T-cell (primary cell): ENCODE measurements at regions not wholly inside any gene's neighbourhood (a gene's known extent, or its start where the extent isn't known, plus 50 kb on each side); places are given as distances from the start of the nearest gene placed in this dataset.

ENCODE experiments used
- ATAC-seq, 4 experiments: fragments of 200-7000 bp in 3 of 4; fragments of 150-1000 bp in 1 of 4; cut with Tn5 transposase; replicated peaks in 1 of 4; 1 replicate in 3 of 4; 2 replicates in 1 of 4; pipeline ENCODE4 v1.10.0; 2021; ENCODE audit warnings: moderate library complexity in 3 of 4, mild to moderate bottlenecking in 2 of 4, moderate number of reproducible peaks in 1 of 4
- CTCF ChIA-PET, 2 donors: fragments of 300-600 bp; sonication (Branson Sonifier 250); formaldehyde crosslinking; loops; one replicate each; lab custom pipeline; 2022; ENCODE audit warnings: antibody characterized with exemption in 2 of 2; lab: Charles Lee
- POLR2A ChIA-PET, 2 donors: fragments of 300-600 bp; sonication (Branson Sonifier 250); formaldehyde crosslinking; loops; one replicate each; lab custom pipeline; 2022; ENCODE audit warnings: antibody characterized with exemption in 2 of 2; lab: Charles Lee
- DNase-seq, 35 experiments: peaks; one replicate each; pipeline versions ENCODE4 v3.0.0 to v3.0.0-alpha.2; 2013 to 2023
- H3K27ac ChIP-seq: one replicate; pipeline ENCODE4 v1.5.1; 2013; ENCODE audit warnings: low read length
- H3K27me3 ChIP-seq, 2 experiments: replicated peaks in 1 of 2; 1 replicate in 1 of 2; 2 replicates in 1 of 2; pipeline versions ENCODE4 v1.6.1 to v1.7.0; 2013; ENCODE audit warnings: low read length in 1 of 2, mixed read lengths in 1 of 2; ENCODE audit not compliant: control insufficient read depth in 2 of 2, insufficient read depth in 2 of 2; ENCODE audit errors: extremely low read depth in 1 of 2
- H3K36me3 ChIP-seq, 2 donors: 1 replicate in 1 of 2; 2 replicates in 1 of 2; pipeline versions ENCODE4 v1.6.1 to v1.7.0; 2013; ENCODE audit warnings: low read length in 1 of 2; ENCODE audit not compliant: control insufficient read depth in 2 of 2, insufficient read depth in 1 of 2; ENCODE audit errors: extremely low read depth in 1 of 2
- H3K4me1 ChIP-seq, 2 experiments: 1 replicate in 1 of 2; 2 replicates in 1 of 2; pipeline versions ENCODE4 v1.6.1 to v1.7.0; 2013; ENCODE audit warnings: low read length in 2 of 2, mixed read lengths in 1 of 2; ENCODE audit not compliant: insufficient read depth in 2 of 2, control insufficient read depth in 1 of 2; ENCODE audit errors: extremely low read depth in 1 of 2
- H3K4me3 ChIP-seq, 2 donors: 1 replicate in 1 of 2; 2 replicates in 1 of 2; pipeline versions ENCODE4 v1.5.1 to v1.7.0; 2013; ENCODE audit warnings: mild to moderate bottlenecking in 2 of 2, low read length in 1 of 2, moderate library complexity in 1 of 2; ENCODE audit not compliant: control insufficient read depth in 1 of 2; ENCODE audit errors: extremely low read depth in 1 of 2
- H3K9me3 ChIP-seq: 2 replicates; pipeline ENCODE4 v1.7.0; 2013
- H3K27ac Mint-ChIP-seq, 2 donors: one replicate each; pipeline ENCODE4 v1.8.0; 2020 to 2021; ENCODE audit warnings: mild to moderate bottlenecking in 2 of 2, mixed read lengths in 2 of 2
- H3K27me3 Mint-ChIP-seq, 2 donors: one replicate each; pipeline ENCODE4 v1.8.0; 2021 to 2022; ENCODE audit warnings: mixed read lengths in 2 of 2
- H3K36me3 Mint-ChIP-seq: one replicate; pipeline ENCODE4 v1.8.0; 2021; ENCODE audit warnings: mixed read lengths
- H3K4me1 Mint-ChIP-seq, 3 donors: one replicate each; pipeline ENCODE4 v1.8.0; 2020 to 2022; ENCODE audit warnings: mixed read lengths in 3 of 3, mild to moderate bottlenecking in 1 of 3
- H3K4me3 Mint-ChIP-seq, 3 donors: one replicate each; pipeline ENCODE4 v1.8.0; 2020 to 2022; ENCODE audit warnings: mild to moderate bottlenecking in 3 of 3, mixed read lengths in 3 of 3, moderate library complexity in 3 of 3
- H3K9me3 Mint-ChIP-seq, 3 donors: one replicate each; pipeline ENCODE4 v1.8.0; 2020 to 2022; ENCODE audit warnings: mixed read lengths in 3 of 3
- WGBS: methylation state at CpG from one replicate; pipeline ENCODE4 v1.1.5; 2013; ENCODE audit warnings: missing lambda C conversion rate; ENCODE audit not compliant: insufficient coverage; 5-methylcytosine and 5-hydroxymethylcytosine counted together

GRCh38 chr19:20482721-20483120 lies 82.9 kb downstream of the ZNF737 start:
- H3K36me3 ChIP-seq, result no peaks in the 10 kb centered on the region
- H3K4me1 ChIP-seq, result peaks cover 0 to 14% of the 10 kb centered on the region in 2 experiments
- H3K4me3 ChIP-seq, result no peak overlapping the region
- Mint-ChIP-seq H3K36me3 (peaks cover 14% of the 10 kb centered on the region), H3K27ac (peak overlapping the region; percentile 72 to 80), H3K4me1 (peaks cover 6 to 20% (median 12%) of the 10 kb centered on the region in 3 donors), H3K27me3 (no peaks in the 10 kb centered on the region), H3K4me3 (no peak overlapping the region), H3K9me3 (peaks cover 30 to 64% (median 40%) of the 10 kb centered on the region in 3 donors)
- H3K27me3 ChIP-seq, result no peaks in the 10 kb centered on the region
- H3K9me3 ChIP-seq, result no peaks in the 10 kb centered on the region
- ChIA-PET POLR2A (no interaction called here), CTCF (no interaction called here)
- 58% methylated on average over 2 of the region's 2 CpGs for WGBS
- peak in 31 of 35 experiments; percentile 4 to 57 (median 26) for DNase-seq
- peak in 3 of 4 experiments; percentile 58 to 89 (median 79) for ATAC-seq
- H3K27ac ChIP-seq, result no peak overlapping the region

GRCh38 chr19:20481736-20482135 lies 83.8 kb downstream of the ZNF737 start:
- Histone ChIP-seq H3K9me3 (no peaks in the 10 kb centered on the region), H3K36me3 (no peaks in the 10 kb centered on the region), H3K4me1 (peaks cover 0 to 14% of the 10 kb centered on the region in 2 experiments), H3K27ac (no peak overlapping the region), H3K4me3 (no peak overlapping the region), H3K27me3 (no peaks in the 10 kb centered on the region)
- ATAC-seq (no peak), DNase-seq (no peak)
- Mint-ChIP-seq H3K27me3 (no peaks in the 10 kb centered on the region), H3K36me3 (peaks cover 18% of the 10 kb centered on the region), H3K4me3 (no peak overlapping the region), H3K4me1 (peaks cover 6 to 20% (median 12%) of the 10 kb centered on the region in 3 donors), H3K9me3 (peaks cover 39 to 67% (median 40%) of the 10 kb centered on the region in 3 donors), H3K27ac (no peak overlapping the region)
- CTCF ChIA-PET, result no interaction called here
- POLR2A ChIA-PET, result interaction anchor here in 1 of 2 donors (0.6 kb wide), 1 partner anchor 266 kb away, joined by 5 read pairs; no protein-coding TSS in a partner anchor
- WGBS, result 100% methylated on average over 1 of the region's 1 CpG

DNA sequence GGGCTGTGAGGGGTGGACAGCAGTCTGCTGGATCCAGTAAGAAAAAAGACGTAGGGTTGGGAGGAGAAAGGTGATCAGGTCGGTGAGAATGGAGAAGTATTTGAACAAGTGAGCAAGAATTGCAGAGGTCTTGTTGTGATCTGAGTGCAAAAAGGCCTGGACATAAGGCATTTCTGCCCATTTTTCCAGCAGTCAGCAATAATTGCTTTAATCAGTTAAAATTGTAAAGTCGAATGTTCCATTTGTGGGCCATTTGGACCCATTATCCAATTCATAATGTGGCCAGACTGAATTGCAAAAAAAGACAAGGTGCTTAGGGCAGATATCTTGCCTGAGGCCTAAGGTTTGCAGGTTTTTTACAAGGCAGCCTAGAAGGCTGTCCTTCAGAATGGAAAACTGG lies 86.1 kb downstream of the ZNF737 start:
- Mint-ChIP-seq H3K4me3 (no peak overlapping the region), H3K27ac (no peak overlapping the region), H3K9me3 (peaks cover 39 to 64% (median 43%) of the 10 kb centered on the region in 3 donors), H3K4me1 (peaks cover 6 to 20% (median 12%) of the 10 kb centered on the region in 3 donors), H3K27me3 (no peaks in the 10 kb centered on the region), H3K36me3 (peaks cover 13% of the 10 kb centered on the region)
- Histone ChIP-seq H3K9me3 (no peaks in the 10 kb centered on the region), H3K4me1 (peaks cover 0 to 14% of the 10 kb centered on the region in 2 experiments), H3K27ac (no peak overlapping the region), H3K27me3 (no peaks in the 10 kb centered on the region), H3K36me3 (no peaks in the 10 kb centered on the region), H3K4me3 (no peak overlapping the region)
- CTCF ChIA-PET, result no interaction called here
- ATAC-seq (no peak), DNase-seq (no peak)
- WGBS, result 85% methylated on average over 3 of the region's 3 CpGs
- POLR2A ChIA-PET, result no interaction called here

GRCh38 chr19:20478936-20479335 lies 86.6 kb downstream of the ZNF737 start:
- Mint-ChIP-seq H3K36me3 (peaks cover 9% of the 10 kb centered on the region), H3K27ac (no peak overlapping the region), H3K4me3 (no peak overlapping the region), H3K27me3 (no peaks in the 10 kb centered on the region), H3K9me3 (peaks cover 44 to 59% (median 44%) of the 10 kb centered on the region in 3 donors), H3K4me1 (peaks cover 6 to 20% (median 12%) of the 10 kb centered on the region in 3 donors)
- 92% methylated on average over 3 of the region's 3 CpGs for WGBS
- no peak for DNase-seq
- ChIA-PET POLR2A (no interaction called here), CTCF (no interaction called here)
- Histone ChIP-seq H3K36me3 (no peaks in the 10 kb centered on the region), H3K9me3 (no peaks in the 10 kb centered on the region), H3K4me1 (peaks cover 0 to 14% of the 10 kb centered on the region in 2 experiments), H3K27ac (no peak overlapping the region), H3K4me3 (no peak overlapping the region), H3K27me3 (no peaks in the 10 kb centered on the region)
- ATAC-seq, result no peak

DNA sequence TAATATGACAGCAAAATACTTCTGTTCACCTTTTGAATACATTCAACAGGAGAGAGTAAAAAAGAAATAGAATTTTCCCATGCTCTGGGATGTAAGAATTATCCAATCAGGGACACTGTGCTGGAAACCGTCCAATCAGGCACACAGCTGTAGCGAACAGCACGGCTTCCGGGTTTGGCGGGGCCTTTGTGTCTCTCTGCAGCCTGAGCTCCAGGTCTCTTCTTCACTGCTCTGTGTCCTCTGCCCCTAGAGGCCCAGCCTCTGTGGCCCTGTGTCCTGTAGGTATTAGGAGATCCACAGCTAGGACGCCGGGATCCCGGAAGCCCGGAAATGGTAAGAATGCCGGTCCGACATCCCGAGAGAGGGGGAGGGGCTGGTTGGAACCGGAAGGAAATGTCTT lies 92.7 kb downstream of the ZNF737 start:
- peaks cover 27 to 40% (median 39%) of the 10 kb centered on the region in 3 donors for H3K9me3 Mint-ChIP-seq
- no peak overlapping the region for H3K4me3 Mint-ChIP-seq
- ChIA-PET CTCF (no interaction called here), POLR2A (no interaction called here)
- H3K27ac Mint-ChIP-seq, result no peak overlapping the region
- 97% methylated on average over 13 of the region's 13 CpGs for WGBS
- Histone ChIP-seq H3K27me3 (no peaks in the 10 kb centered on the region), H3K4me3 (no peak overlapping the region), H3K27ac (no peak overlapping the region), H3K9me3 (no peaks in the 10 kb centered on the region), H3K4me1 (no peaks in the 10 kb centered on the region), H3K36me3 (no peaks in the 10 kb centered on the region)
- no peaks in the 10 kb centered on the region for H3K4me1 Mint-ChIP-seq
- H3K27me3 Mint-ChIP-seq, result no peaks in the 10 kb centered on the region
- DNase-seq (no peak), ATAC-seq (no peak)
- peaks cover 4% of the 10 kb centered on the region for H3K36me3 Mint-ChIP-seq

DNA sequence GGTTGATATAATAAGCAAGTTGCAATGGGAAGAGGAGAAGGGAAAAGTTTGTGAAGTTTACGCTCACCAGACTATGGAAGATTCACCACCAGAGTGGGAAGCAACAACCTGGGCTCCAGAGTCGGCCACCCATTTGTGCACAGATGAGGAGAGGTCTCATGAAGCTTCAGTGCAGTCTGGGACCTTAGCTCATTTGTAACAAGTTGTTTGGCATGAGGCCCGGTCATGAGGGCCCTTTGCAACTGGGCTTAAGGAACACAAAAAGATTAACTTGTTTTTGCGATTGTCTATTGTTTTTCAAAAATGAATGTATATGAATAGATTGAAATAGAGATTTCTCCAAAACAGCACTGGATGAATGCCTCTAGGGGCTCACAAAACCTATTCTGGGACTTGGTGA lies 94.2 kb downstream of the ZNF737 start:
- CTCF ChIA-PET, result no interaction called here
- Mint-ChIP-seq H3K4me3 (no peak overlapping the region), H3K9me3 (peaks cover 17 to 26% (median 25%) of the 10 kb centered on the region in 3 donors), H3K27me3 (no peaks in the 10 kb centered on the region), H3K4me1 (no peaks in the 10 kb centered on the region), H3K36me3 (no peaks in the 10 kb centered on the region), H3K27ac (peak overlapping the region in 1 of 2 donors; percentile 11)
- ATAC-seq (no peak), DNase-seq (no peak)
- H3K36me3 ChIP-seq, result no peaks in the 10 kb centered on the region
- H3K9me3 ChIP-seq, result no peaks in the 10 kb centered on the region
- H3K4me3 ChIP-seq, result no peak overlapping the region
- H3K27me3 ChIP-seq, result no peaks in the 10 kb centered on the region
- H3K27ac ChIP-seq, result no peak overlapping the region
- WGBS, result 81% methylated on average over 3 of the region's 4 CpGs
- H3K4me1 ChIP-seq, result no peaks in the 10 kb centered on the region
- POLR2A ChIA-PET, result no interaction called here
